CD14-positive monocyte (primary cell): ENCODE measurements at regions not wholly inside any gene's neighbourhood (a gene's known extent, or its start where the extent isn't known, plus 50 kb on each side); places are given as distances from the start of the nearest gene placed in this dataset.

Experiments
- DNase-seq, 3 donors: peaks; one replicate each; pipeline ENCODE4 v3.0.0-alpha.2; 2011 to 2022
- H2AFZ ChIP-seq: 2 replicates; pipeline ENCODE4 v1.6.0; 2012; ENCODE audit warnings: mild to moderate bottlenecking, low read depth, low read length, inconsistent platforms; ENCODE audit not compliant: insufficient read depth, poor library complexity, severe bottlenecking
- H3K27ac ChIP-seq, 2 donors: 1 replicate in 1 of 2; 2 replicates in 1 of 2; pipeline ENCODE4 v1.5.1; 2012 to 2013; ENCODE audit warnings: low read length in 2 of 2, control low read depth in 1 of 2, inconsistent platforms in 1 of 2, low read depth in 1 of 2, mild to moderate bottlenecking in 1 of 2
- H3K27me3 ChIP-seq, 2 donors: one replicate each; pipeline versions ENCODE4 v1.6.0 to v1.6.1; 2011 to 2013; ENCODE audit warnings: low read length in 2 of 2; ENCODE audit not compliant: control insufficient read depth in 2 of 2, insufficient read depth in 2 of 2
- H3K36me3 ChIP-seq, 2 donors: replicated peaks in 1 of 2; 1 replicate in 1 of 2; 2 replicates in 1 of 2; pipeline versions ENCODE4 v1.5.1 to v1.6.1; 2012 to 2013; ENCODE audit warnings: low read length in 2 of 2, control low read depth in 1 of 2, inconsistent platforms in 1 of 2, mild to moderate bottlenecking in 1 of 2; ENCODE audit not compliant: insufficient read depth in 2 of 2, control insufficient read depth in 1 of 2
- H3K4me1 ChIP-seq, 2 donors: 1 replicate in 1 of 2; 2 replicates in 1 of 2; pipeline versions ENCODE4 v1.5.1 to v1.6.1; 2012 to 2013; ENCODE audit warnings: low read length in 2 of 2, control low read depth in 1 of 2, inconsistent platforms in 1 of 2, mild to moderate bottlenecking in 1 of 2, moderate library complexity in 1 of 2; ENCODE audit not compliant: insufficient read depth in 2 of 2, control insufficient read depth in 1 of 2
- H3K4me2 ChIP-seq: replicated peaks from 2 replicates; pipeline ENCODE3; 2012; ENCODE audit warnings: low read length, moderate library complexity, mild to moderate bottlenecking; ENCODE audit not compliant: poor library complexity, severe bottlenecking; ENCODE audit errors: extremely low read depth
- H3K4me3 ChIP-seq, 3 experiments: fragments of 200-600 bp in 1 of 3; sonication (generic) in 1 of 3; replicated peaks in 1 of 3; 1 replicate in 2 of 3; 2 replicates in 1 of 3; pipeline ENCODE4 v1.5.1; 2011 to 2013; ENCODE audit warnings: low read length in 3 of 3, mild to moderate bottlenecking in 3 of 3, control low read depth in 2 of 3, low read depth in 2 of 3, inconsistent platforms in 1 of 3, moderate library complexity in 1 of 3
- H3K79me2 ChIP-seq: 2 replicates; pipeline ENCODE4 v1.6.0; 2012; ENCODE audit warnings: mild to moderate bottlenecking, control low read depth, inconsistent platforms, low read length, moderate library complexity; ENCODE audit not compliant: insufficient read depth
- H3K9ac ChIP-seq: 2 replicates; pipeline ENCODE4 v1.6.0; 2017; ENCODE audit warnings: low read length, mild to moderate bottlenecking; ENCODE audit not compliant: insufficient read depth, poor library complexity, severe bottlenecking
- H3K9me3 ChIP-seq, 2 donors: replicated peaks in 1 of 2; 1 replicate in 1 of 2; 2 replicates in 1 of 2; pipeline versions ENCODE4 v1.5.1 to v1.6.1; 2012 to 2013; ENCODE audit warnings: low read length in 2 of 2, control low read depth in 1 of 2; ENCODE audit not compliant: control insufficient read depth in 1 of 2, insufficient read depth in 1 of 2
- H4K20me1 ChIP-seq: 2 replicates; pipeline ENCODE4 v1.6.0; 2012; ENCODE audit warnings: mild to moderate bottlenecking, low read length, control low read depth, moderate library complexity; ENCODE audit not compliant: insufficient read depth
- H3K27ac Mint-ChIP-seq, 7 donors: one replicate each; pipeline ENCODE4 v1.8.0; 2020; ENCODE audit warnings: mild to moderate bottlenecking in 7 of 7, mixed read lengths in 7 of 7, moderate library complexity in 6 of 7, inconsistent platforms in 2 of 7
- H3K27me3 Mint-ChIP-seq, 3 donors: one replicate each; pipeline ENCODE4 v1.8.0; 2021 to 2022; ENCODE audit warnings: low read depth in 3 of 3, mild to moderate bottlenecking in 3 of 3, mixed read lengths in 3 of 3, moderate library complexity in 3 of 3, inconsistent platforms in 1 of 3
- H3K36me3 Mint-ChIP-seq, 2 donors: one replicate each; pipeline ENCODE4 v1.8.0; 2020; ENCODE audit warnings: mixed read lengths in 2 of 2, inconsistent platforms in 1 of 2, mild to moderate bottlenecking in 1 of 2
- H3K4me1 Mint-ChIP-seq: one replicate; pipeline ENCODE4 v1.8.0; 2020; ENCODE audit warnings: mild to moderate bottlenecking, mixed read lengths
- H3K4me3 Mint-ChIP-seq, 2 donors: one replicate each; pipeline ENCODE4 v1.8.0; 2020; ENCODE audit warnings: mild to moderate bottlenecking in 2 of 2, mixed read lengths in 2 of 2, moderate library complexity in 1 of 2
- H3K9me3 Mint-ChIP-seq, 7 donors: one replicate each; pipeline ENCODE4 v1.8.0; 2020 to 2022; ENCODE audit warnings: mixed read lengths in 7 of 7, mild to moderate bottlenecking in 6 of 7, moderate library complexity in 6 of 7, inconsistent platforms in 2 of 7
- CTCF ChIP-seq: fragments of 200-600 bp; IDR thresholded peaks from one replicate; pipeline ENCODE4 v1.8.0; 2022; ENCODE audit warnings: antibody characterized with exemption, mild to moderate bottlenecking
- WGBS: methylation state at CpG from one replicate; pipeline ENCODE4 v1.1.5; 2013; ENCODE audit warnings: missing lambda C conversion rate; ENCODE audit not compliant: insufficient coverage; 5-methylcytosine and 5-hydroxymethylcytosine counted together
- intact Hi-C, 2 donors: fragments of 100-400 bp; cut with micrococcal nuclease; formaldehyde crosslinking; loops; one replicate each; pipeline versions ENCODE4 v1.15.0 to v1.15.1; 2023

DNA sequence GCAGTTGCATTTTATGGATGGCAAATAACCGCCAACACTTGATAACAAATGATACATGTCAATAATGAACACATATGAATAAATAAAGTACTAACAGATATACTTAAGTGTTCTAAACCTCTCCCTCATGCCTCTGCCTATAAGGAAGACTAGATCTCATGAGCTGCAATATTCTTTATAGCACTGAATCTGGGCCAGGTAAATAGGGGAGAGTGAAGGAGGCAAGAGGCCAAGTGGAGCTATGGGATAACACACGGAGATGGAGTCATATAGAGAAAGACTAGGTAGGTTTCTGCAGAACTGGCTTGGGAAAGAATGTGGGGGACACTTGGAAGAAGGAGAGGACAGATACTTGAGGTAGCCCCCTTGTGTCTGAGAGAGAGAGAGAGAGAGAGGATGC is 354.2 kb upstream of the CFAP20DC start:
- no peak overlapping the region for H3K27ac Mint-ChIP-seq
- TF ChIP-seq CTCF = no peak
- peaks cover 0 to 9% (median 0%) of the 10 kb centered on the region in 7 donors for H3K9me3 Mint-ChIP-seq
- 95% methylated on average over 1 of the region's 2 CpGs for WGBS
- no peaks in the 10 kb centered on the region for H3K27me3 ChIP-seq
- no peak overlapping the region for H3K4me3 ChIP-seq
- no peak for DNase-seq
- H3K79me2 ChIP-seq = no peaks in the 10 kb centered on the region
- no peaks in the 10 kb centered on the region for H3K9me3 ChIP-seq
- H3K4me1 Mint-ChIP-seq = no peaks in the 10 kb centered on the region
- no peak overlapping the region for H3K27ac ChIP-seq
- no peaks in the 10 kb centered on the region for H3K36me3 Mint-ChIP-seq
- H3K36me3 ChIP-seq = no peaks in the 10 kb centered on the region
- no peak overlapping the region for H2AFZ ChIP-seq
- no peaks in the 10 kb centered on the region for H4K20me1 ChIP-seq
- no peak overlapping the region for H3K9ac ChIP-seq
- H3K4me3 Mint-ChIP-seq = no peak overlapping the region
- H3K4me2 ChIP-seq = no peak overlapping the region
- H3K27me3 Mint-ChIP-seq = peaks cover 0 to 7% (median 5%) of the 10 kb centered on the region in 3 donors
- no peaks in the 10 kb centered on the region for H3K4me1 ChIP-seq
- intact Hi-C loops = no loop called here

- intact Hi-C loops = no loop called here
- Histone ChIP-seq H3K9me3 (no peaks in the 10 kb centered on the region), H3K36me3 (no peaks in the 10 kb centered on the region), H2AFZ (no peak overlapping the region), H3K27me3 (no peaks in the 10 kb centered on the region), H3K9ac (no peak overlapping the region), H3K4me1 (no peaks in the 10 kb centered on the region), H3K4me3 (no peak overlapping the region), H3K4me2 (no peak overlapping the region), H3K79me2 (no peaks in the 10 kb centered on the region), H4K20me1 (no peaks in the 10 kb centered on the region), H3K27ac (no peak overlapping the region)
- Mint-ChIP-seq H3K4me1 (no peaks in the 10 kb centered on the region), H3K27me3 (peaks cover 2 to 11% (median 9%) of the 10 kb centered on the region in 3 donors), H3K9me3 (peaks cover 0 to 9% (median 1%) of the 10 kb centered on the region in 7 donors), H3K4me3 (no peak overlapping the region), H3K36me3 (no peaks in the 10 kb centered on the region), H3K27ac (no peak overlapping the region)
- TF ChIP-seq CTCF = no peak
- WGBS = 92% methylated on average over 2 of the region's 2 CpGs
- no peak for DNase-seq
Observed at GRCh38 chr3:59401924-59402323, 352.1 kb upstream of the CFAP20DC start.
